ENCODE measurements at regions not wholly inside any gene's neighbourhood (a gene's known extent, or its start where the extent isn't known, plus 50 kb on each side); places are given as distances from the start of the nearest gene placed in this dataset.

- intact Hi-C loops (cut with micrococcal nuclease; ENCODE audit: unreplicated experiment), result no loop called here
- Histone ChIP-seq H3K36me3 (replicated peaks in 1 of 2; ENCODE audit: control insufficient read depth in 1 of 2, insufficient read depth in 2 of 2, low read length in 2 of 2) (no peaks in the 10 kb centered on the region), H3K9ac (ENCODE audit: insufficient read depth, low read depth, low read length) (no peak overlapping the region), H3K27ac (ENCODE audit: extremely low read length, insufficient read depth, low read length) (no peak overlapping the region), H3K4me1 (ENCODE audit: insufficient read depth, low read length) (no peaks in the 10 kb centered on the region), H3K79me2 (ENCODE audit: insufficient read depth, low read length) (no peaks in the 10 kb centered on the region), H2AFZ (ENCODE audit: low read length) (no peak overlapping the region), H3K9me3 (ENCODE audit: low read length) (peaks cover 55% of the 10 kb centered on the region), H4K20me1 (ENCODE audit: insufficient read depth, low read length) (no peaks in the 10 kb centered on the region), H3K4me2 (ENCODE audit: low read depth, low read length) (no peak overlapping the region), H3K4me3 (replicated peaks in 1 of 3; ENCODE audit: insufficient read depth in 1 of 3, low read depth in 2 of 3, low read length in 3 of 3) (no peak overlapping the region), H3K27me3 (ENCODE audit: control insufficient read depth in 1 of 2, insufficient read depth in 2 of 2, low read length in 2 of 2) (no peaks in the 10 kb centered on the region)
- TF ChIP-seq POLR2AphosphoS5 (IDR thresholded peaks at IDR 0.05; ENCODE audit: low read depth, low read length), result no peak
- TF ChIP-seq MIER2 (CRISPR knock-in tag; IDR thresholded peaks at IDR 0.05), result no peak
- no peak for TF ChIP-seq HDAC2 (CRISPR knock-in tag; IDR thresholded peaks at IDR 0.05)
- TF ChIP-seq ZSCAN29 (CRISPR knock-in tag; conservative IDR thresholded peaks at IDR 0.05), result no peak
- TF ChIP-seq HHEX (CRISPR knock-in tag; IDR thresholded peaks at IDR 0.05), result no peak
- TF ChIP-seq ZNF510 (CRISPR knock-in tag; IDR thresholded peaks at IDR 0.05; ENCODE audit: low read depth), result no peak
- TF ChIP-seq ZNF20 (CRISPR knock-in tag; IDR thresholded peaks at IDR 0.05), result no peak
- TF ChIP-seq FOXP4 (CRISPR knock-in tag; IDR thresholded peaks at IDR 0.05), result no peak
- no peak for TF ChIP-seq DNMT1 (CRISPR knock-in tag; IDR thresholded peaks at IDR 0.05)
- no peak for TF ChIP-seq PHF5A (CRISPR knock-in tag; IDR thresholded peaks at IDR 0.05; ENCODE audit: low read depth, unreplicated experiment)
- TF ChIP-seq REST (IDR thresholded peaks at IDR 0.05; ENCODE audit: borderline replicate concordance in 1 of 2, low read depth in 1 of 2, low read length in 2 of 2), result no peak
- no peak for TF ChIP-seq ZNF577 (CRISPR knock-in tag; IDR thresholded peaks at IDR 0.05; ENCODE audit: borderline replicate concordance, low read depth)
- TF ChIP-seq MTA3 (CRISPR knock-in tag; IDR thresholded peaks at IDR 0.05), result no peak
- in situ Hi-C loops (cut with HindIII; ENCODE audit: extremely low pct_ligation_motif_present, low pct_unique_long_range_greater_than_20kb), result no loop called here
- no peak for DNase-seq (ENCODE audit: low spot score)
- no peak for FAIRE-seq
- ATAC-seq, result peak; percentile 52; the same call in 2 of the 3 replicates
- no TSS peak for BruUV-seq (replicated peaks)
- CTCF ChIA-PET (ENCODE audit: low intra/inter-chr PET ratio, low total read pairs), result no interaction called here
- POLR2A ChIA-PET, result no interaction called here
Observed at GRCh38 chr2:104254017-104254416, 599.9 kb upstream of the POU3F3 start.

Measured in HepG2 (cell line).